Fibroblast of the aortic adventitia (primary cell): ENCODE measurements at regions not wholly inside any gene's neighbourhood (a gene's known extent, or its start where the extent isn't known, plus 50 kb on each side); places are given as distances from the start of the nearest gene placed in this dataset.

Source experiments
- DNase-seq: peaks from one replicate; pipeline ENCODE4 v3.0.0-alpha.2; 2010; ENCODE audit warnings: low read depth
- H3K4me3 ChIP-seq: 2 replicates; pipeline ENCODE4 v1.5.1; 2011; ENCODE audit warnings: low read depth, mild to moderate bottlenecking, control low read depth, low read length, moderate library complexity
- TF ChIP-seq, protein P1 (sequence below): IDR thresholded peaks from 2 replicates; pipeline ENCODE4 v1.5.1; 2011; ENCODE audit warnings: mild to moderate bottlenecking, low read length, control low read depth, inconsistent platforms; ENCODE audit not compliant: insufficient read depth

DNA sequence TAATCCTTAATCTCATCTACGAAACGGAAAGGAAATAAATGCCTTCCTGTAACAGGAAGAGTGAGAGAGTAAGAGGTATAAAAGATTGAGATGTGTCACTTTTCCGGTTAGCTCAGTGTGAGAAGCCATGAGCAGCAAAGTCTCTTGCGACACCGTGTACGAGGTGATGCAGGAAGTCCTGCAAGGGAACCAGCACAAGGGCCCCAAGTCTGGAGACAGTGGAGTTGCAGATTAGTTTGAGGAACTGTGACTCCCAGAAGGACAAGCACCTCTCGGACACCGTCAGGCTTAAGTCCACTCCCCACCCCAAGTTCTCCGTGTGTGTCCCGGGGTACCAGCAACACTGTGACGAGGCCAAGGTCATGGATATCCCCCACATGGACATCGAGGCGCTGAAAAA is 592.3 kb upstream of the ADGRL2 start:
- TF ChIP-seq, protein P1, sequence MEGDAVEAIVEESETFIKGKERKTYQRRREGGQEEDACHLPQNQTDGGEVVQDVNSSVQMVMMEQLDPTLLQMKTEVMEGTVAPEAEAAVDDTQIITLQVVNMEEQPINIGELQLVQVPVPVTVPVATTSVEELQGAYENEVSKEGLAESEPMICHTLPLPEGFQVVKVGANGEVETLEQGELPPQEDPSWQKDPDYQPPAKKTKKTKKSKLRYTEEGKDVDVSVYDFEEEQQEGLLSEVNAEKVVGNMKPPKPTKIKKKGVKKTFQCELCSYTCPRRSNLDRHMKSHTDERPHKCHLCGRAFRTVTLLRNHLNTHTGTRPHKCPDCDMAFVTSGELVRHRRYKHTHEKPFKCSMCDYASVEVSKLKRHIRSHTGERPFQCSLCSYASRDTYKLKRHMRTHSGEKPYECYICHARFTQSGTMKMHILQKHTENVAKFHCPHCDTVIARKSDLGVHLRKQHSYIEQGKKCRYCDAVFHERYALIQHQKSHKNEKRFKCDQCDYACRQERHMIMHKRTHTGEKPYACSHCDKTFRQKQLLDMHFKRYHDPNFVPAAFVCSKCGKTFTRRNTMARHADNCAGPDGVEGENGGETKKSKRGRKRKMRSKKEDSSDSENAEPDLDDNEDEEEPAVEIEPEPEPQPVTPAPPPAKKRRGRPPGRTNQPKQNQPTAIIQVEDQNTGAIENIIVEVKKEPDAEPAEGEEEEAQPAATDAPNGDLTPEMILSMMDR: no peak
- DNase-seq: no peak
- H3K4me3 ChIP-seq: no peak overlapping the region

DNA sequence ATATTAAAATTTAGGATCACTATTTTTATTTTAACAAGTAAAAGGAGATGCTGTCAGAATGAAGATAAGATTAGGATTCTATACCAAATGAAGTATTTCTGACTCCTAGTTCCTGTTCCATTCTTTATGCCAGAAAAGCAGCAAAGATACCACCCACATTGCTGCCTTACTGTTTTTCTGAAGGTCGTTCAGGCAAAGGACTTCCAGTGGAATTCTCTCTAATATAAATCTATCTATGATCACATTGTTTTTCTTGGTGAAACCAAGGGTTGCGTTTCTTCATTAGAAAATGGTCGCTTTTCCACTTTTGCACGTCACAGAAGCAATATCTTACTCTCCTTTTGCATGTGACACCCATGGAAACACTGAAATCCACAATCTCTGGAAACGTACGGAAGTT is 594.8 kb upstream of the ADGRL2 start:
- H3K4me3 ChIP-seq: no peak overlapping the region
- DNase-seq: peak; percentile 4
- TF ChIP-seq, protein P1: no peak

DNA sequence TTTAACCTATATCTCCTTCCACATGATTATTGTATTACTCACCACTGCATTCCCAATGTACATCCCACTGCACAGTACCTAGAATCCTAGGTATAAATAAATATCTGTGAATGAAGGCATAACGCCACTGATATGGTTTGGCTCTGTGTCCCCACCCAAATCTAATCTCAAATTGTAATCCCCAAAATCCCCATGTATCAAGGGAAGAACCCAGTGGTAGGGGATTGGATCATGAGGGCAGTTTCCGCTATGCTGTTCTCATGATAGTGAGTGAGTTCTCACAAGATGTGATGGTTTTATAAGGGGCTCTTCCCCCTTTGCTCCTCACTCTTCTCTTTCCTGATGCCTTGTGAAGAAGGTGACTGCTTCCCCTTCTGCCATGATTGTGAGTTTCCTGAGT is 599.0 kb upstream of the ADGRL2 start:
- DNase-seq: no peak
- TF ChIP-seq, protein P1: no peak

DNA sequence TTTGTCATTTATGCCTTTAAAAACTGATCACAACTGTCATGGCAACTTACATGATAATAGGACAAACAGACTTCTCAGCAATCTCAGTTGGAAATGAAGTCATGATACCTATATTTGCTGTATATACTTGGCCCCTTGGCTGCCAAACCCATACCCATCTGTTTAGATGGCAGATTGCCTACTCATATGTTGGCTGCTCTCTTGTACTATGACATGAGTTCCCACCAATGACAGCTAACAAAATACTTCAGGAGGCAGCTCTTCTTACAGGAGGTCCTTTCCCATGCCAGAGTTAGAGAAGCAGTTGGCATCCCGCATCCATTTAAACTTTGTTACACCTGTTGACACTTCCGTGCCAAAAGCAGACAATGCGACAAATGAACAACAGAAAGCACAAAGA is 603.1 kb upstream of the ADGRL2 start:
- DNase-seq: no peak
- H3K4me3 ChIP-seq: no peak overlapping the region
- TF ChIP-seq, protein P1: no peak

More for the DNA sequence above, 599.0 kb upstream of the ADGRL2 start:
- H3K4me3 ChIP-seq: no peak overlapping the region

DNA sequence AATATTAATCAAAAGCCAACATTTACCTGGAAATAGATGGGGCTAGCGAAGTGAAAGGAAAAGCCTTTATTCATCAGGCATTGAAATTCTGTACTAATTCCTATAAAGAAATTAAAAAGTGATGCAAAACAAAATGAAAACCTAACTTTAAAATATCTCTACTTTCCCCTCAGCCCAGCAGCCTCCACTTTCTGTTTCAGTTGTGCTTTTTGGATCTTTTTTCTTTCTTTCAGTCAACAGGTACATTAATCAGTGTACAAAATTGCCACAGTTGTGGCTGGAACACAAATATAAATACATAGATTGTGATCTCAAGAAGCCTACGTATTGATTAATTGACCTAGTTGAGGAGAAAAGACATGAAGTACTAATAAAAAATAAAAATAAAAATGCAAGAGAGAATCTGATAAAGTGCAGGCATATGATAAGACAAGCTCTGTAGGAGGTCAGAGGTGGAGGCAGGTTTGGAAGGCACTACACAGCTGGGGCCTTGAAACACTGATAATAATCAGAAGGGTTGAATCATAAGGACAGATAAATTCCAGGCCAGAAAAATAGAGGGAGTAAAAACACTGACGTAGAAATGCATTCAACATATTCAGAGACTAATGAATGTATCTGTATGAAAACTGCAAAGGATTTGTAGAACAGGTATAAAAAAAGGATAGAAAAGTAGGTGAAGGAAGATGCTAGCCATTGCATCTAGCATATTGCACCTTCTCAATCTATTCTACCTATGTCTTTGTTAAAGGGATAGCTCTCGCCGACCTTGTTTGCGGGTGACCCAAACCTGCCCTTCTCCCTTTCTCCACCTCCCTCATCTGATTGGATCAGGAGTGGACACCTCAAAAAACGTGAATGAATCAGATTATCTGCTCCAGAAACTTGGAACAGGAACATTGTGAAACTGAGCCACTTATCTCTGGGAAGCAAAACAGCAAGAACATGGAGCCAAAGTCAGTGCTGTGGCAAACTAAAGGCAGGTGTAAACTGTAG is 607.8 kb upstream of the ADGRL2 start:
- DNase-seq: no peak

DNA sequence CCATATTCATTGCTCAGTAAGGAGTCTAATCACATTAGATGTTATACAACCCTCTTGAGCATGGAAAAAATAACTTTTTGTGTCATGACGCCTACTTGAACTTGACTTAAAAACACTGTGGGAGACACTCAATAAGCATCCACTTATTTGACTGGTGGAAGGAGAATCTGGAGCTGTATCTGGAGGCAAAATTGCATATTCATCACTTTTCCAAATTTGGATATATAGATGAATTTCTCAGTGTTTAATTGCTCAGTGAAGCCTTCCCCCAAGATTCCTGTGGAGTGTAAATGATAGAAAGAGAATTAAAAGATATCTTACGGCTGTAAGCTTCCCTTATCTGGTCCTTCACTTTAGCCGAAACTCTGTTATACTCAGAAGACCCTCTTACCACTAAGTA is 610.7 kb upstream of the ADGRL2 start:
- TF ChIP-seq, protein P1: no peak
- no peak overlapping the region for H3K4me3 ChIP-seq
- no peak for DNase-seq

More for the DNA sequence above, 607.8 kb upstream of the ADGRL2 start:
- no peak overlapping the region for H3K4me3 ChIP-seq
- TF ChIP-seq, protein P1: no peak

DNA sequence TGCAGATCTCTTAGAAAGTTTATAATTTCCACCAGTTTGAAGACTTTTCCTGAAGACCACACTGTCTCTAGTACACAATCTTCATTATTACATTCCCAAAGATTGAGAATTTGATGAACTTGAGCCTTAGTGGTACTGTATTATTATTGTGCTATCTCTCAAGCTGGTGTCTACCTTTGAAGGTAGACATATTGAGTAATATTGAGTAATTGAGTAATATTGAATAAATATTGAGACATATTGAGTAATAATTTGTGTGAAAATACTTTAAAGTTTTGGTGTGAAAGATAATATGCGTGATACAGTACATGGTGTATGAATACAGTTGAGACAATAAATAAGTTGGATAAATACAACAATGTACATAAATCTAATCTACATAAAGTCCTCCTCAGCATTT is 613.1 kb upstream of the ADGRL2 start:
- no peak overlapping the region for H3K4me3 ChIP-seq
- TF ChIP-seq, protein P1: no peak
- DNase-seq: no peak
